ENCODE measurements at regions not wholly inside any gene's neighbourhood (a gene's known extent, or its start where the extent isn't known, plus 50 kb on each side); places are given as distances from the start of the nearest gene placed in this dataset.

DNA sequence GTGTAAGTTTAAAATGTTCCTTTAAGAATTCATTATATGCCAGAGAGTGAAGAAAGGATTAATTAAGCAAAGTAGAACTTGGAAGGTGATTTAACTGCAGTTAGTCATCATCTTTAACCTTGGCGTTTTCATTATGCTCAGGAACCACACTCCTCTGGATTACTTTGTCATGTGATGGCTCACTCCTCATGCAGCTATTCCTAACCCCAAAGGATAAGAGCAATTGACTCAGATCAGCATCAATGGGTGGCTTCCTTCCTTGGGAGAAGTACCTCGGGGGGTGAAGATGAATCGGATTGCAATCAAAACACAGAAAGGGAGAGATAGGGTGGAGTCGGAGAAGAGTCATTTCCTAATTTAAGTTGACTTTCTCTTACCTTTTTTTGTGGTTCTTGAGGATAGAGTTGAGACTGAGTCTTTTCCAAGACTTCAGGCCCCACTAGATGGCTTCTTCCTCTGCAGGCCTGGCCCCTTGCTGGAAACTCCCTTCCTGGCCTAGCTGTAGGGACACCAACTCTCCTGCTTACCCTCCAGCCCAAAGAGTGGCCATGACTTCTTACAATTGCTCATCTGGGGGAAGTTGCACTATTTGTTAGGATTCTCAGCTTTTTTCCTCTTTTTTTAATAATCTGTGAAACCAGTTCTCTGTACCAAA lies 238.6 kb upstream of the DDHD1 start:
- TF ChIP-seq, protein P1, sequence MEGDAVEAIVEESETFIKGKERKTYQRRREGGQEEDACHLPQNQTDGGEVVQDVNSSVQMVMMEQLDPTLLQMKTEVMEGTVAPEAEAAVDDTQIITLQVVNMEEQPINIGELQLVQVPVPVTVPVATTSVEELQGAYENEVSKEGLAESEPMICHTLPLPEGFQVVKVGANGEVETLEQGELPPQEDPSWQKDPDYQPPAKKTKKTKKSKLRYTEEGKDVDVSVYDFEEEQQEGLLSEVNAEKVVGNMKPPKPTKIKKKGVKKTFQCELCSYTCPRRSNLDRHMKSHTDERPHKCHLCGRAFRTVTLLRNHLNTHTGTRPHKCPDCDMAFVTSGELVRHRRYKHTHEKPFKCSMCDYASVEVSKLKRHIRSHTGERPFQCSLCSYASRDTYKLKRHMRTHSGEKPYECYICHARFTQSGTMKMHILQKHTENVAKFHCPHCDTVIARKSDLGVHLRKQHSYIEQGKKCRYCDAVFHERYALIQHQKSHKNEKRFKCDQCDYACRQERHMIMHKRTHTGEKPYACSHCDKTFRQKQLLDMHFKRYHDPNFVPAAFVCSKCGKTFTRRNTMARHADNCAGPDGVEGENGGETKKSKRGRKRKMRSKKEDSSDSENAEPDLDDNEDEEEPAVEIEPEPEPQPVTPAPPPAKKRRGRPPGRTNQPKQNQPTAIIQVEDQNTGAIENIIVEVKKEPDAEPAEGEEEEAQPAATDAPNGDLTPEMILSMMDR (IDR thresholded peaks at IDR 0.05; ENCODE audit: low read depth, low read length) = no peak
- no peaks in the 10 kb centered on the region for H3K4me1 ChIP-seq
- DNase-seq = no peak
- no peak overlapping the region for H3K4me3 ChIP-seq (ENCODE audit: low read depth, low read length)
- H3K36me3 ChIP-seq = no peaks in the 10 kb centered on the region
- H3K27me3 ChIP-seq = peaks cover 27% of the 10 kb centered on the region
- H3K9me3 ChIP-seq = no peaks in the 10 kb centered on the region

DNA sequence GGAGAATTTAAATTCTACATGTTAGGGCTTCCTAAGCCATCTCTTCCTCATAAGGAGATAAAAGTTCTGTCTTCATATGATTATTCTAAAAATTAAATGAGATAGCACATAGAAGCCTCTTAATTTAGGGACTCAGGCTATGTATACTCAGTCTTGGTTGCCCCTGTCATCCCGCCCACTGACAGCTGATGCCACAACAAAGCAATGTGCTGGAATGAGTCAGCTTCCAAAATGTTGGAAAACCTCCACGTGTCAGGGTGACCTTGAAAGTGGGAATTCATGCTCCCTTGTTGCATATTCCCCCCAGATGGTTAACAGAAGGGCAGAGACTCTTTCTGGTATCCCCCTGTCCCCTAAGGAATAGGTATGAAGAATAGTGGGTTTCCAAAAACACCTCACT lies 238.0 kb upstream of the DDHD1 start:
- no peak for DNase-seq
- Histone ChIP-seq H3K36me3 (no peaks in the 10 kb centered on the region), H3K27me3 (peaks cover 32% of the 10 kb centered on the region), H3K9me3 (no peaks in the 10 kb centered on the region), H3K4me3 (ENCODE audit: low read depth, low read length) (no peak overlapping the region), H3K4me1 (no peaks in the 10 kb centered on the region)
- TF ChIP-seq, protein P1 (IDR thresholded peaks at IDR 0.05; ENCODE audit: low read depth, low read length) = no peak

DNA sequence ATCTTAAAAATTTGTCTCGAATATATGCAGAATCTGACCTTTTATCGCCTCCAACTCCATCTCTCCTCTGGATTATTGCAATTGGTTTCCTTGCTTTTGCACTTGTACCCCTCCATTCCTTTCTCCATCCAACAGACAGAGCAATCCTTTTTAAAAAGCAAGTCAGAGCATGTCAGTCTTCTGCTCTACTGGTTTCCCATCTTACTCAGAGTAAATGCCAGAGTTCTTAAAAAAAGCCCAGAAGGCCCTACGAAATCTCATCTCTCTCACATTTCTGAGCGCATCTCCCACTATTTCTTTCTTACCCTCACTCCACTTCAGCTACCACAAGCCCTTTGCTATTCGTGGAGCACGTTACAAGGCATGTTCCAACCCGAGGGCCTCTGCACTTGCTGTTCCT lies 236.9 kb upstream of the DDHD1 start:
- TF ChIP-seq, protein P1 (IDR thresholded peaks at IDR 0.05; ENCODE audit: low read depth, low read length) = no peak
- Histone ChIP-seq H3K36me3 (no peaks in the 10 kb centered on the region), H3K27me3 (peaks cover 34% of the 10 kb centered on the region), H3K4me1 (no peaks in the 10 kb centered on the region), H3K4me3 (ENCODE audit: low read depth, low read length) (no peak overlapping the region), H3K9me3 (no peaks in the 10 kb centered on the region)
- DNase-seq = no peak

DNA sequence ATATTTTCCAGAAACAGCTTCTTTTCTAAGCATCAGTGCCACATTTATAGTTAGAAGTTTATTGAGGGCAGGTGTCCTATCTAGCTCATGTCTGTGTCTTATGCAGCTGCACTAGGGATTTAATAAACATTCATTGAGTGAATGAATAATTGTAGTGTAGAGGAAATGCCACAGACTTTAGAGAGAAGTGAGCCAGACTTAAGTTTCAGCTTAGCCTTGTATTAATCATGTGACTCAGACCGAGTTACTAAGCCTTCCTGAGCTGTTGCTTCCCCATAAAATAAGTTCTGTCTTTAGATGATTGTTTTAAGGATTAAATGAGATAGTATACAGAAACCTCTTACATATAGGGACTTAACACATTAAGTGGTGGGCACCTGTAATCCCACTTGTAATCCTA lies 236.1 kb upstream of the DDHD1 start:
- Histone ChIP-seq H3K27me3 (peaks cover 34% of the 10 kb centered on the region), H3K4me1 (no peaks in the 10 kb centered on the region), H3K36me3 (no peaks in the 10 kb centered on the region), H3K4me3 (ENCODE audit: low read depth, low read length) (no peak overlapping the region), H3K9me3 (no peaks in the 10 kb centered on the region)
- TF ChIP-seq, protein P1 (IDR thresholded peaks at IDR 0.05; ENCODE audit: low read depth, low read length) = no peak
- DNase-seq = no peak

DNA sequence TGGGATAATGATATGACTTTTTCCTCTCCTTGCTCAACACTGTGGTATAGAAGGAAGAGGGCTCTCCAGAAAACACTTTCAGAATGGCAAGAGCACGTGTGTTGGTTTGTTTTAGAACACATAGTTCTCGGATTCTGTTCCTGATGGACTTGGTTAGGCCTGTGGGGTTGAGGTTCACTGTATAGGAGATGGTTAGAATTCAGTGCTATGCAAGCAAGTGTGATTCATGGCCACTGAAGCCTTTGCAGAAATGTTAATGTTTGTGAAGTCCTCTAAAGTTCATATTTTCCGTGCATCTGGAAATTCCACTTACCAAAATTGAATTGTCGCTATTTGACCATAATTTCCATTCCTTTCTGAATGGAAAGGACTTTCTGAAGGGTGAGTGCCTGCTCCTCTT lies 233.2 kb upstream of the DDHD1 start:
- Histone ChIP-seq H3K36me3 (no peaks in the 10 kb centered on the region), H3K27me3 (peaks cover 34% of the 10 kb centered on the region), H3K9me3 (no peaks in the 10 kb centered on the region), H3K4me3 (ENCODE audit: low read depth, low read length) (no peak overlapping the region), H3K4me1 (no peaks in the 10 kb centered on the region)
- no peak for DNase-seq
- TF ChIP-seq, protein P1 (IDR thresholded peaks at IDR 0.05; ENCODE audit: low read depth, low read length) = no peak

DNA sequence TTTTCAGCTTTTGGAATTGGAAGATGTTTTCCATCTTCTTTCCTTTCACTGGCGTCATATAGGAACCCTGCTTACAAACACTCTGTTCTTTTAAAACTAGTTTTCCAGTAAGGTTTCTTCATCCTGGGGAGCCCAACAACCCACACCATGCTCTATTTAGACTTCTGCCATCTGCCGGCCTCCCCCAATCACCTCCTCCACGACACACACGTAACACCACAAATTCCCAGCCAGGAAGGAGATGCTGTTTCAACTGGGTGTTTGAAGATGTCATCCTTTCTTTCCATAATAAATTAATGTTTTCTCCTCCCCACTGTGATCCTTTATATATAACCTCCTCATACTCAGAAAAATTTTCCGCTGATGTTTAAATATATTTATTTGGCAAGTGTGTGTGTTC lies 231.4 kb upstream of the DDHD1 start:
- no peaks in the 10 kb centered on the region for H3K4me1 ChIP-seq
- H3K36me3 ChIP-seq = no peaks in the 10 kb centered on the region
- H3K27me3 ChIP-seq = peaks cover 34% of the 10 kb centered on the region
- no peaks in the 10 kb centered on the region for H3K9me3 ChIP-seq
- H3K4me3 ChIP-seq (ENCODE audit: low read depth, low read length) = no peak overlapping the region
- DNase-seq = no peak
- TF ChIP-seq, protein P1 (IDR thresholded peaks at IDR 0.05; ENCODE audit: low read depth, low read length) = no peak

Data from BE2C (cell line).